HCT116 (cell line): ENCODE measurements at regions not wholly inside any gene's neighbourhood (a gene's known extent, or its start where the extent isn't known, plus 50 kb on each side); places are given as distances from the start of the nearest gene placed in this dataset.
"Not testable (repeated sequence)": the region's sequence is repeated elsewhere in the genome, so short reads cannot be mapped to it uniquely, and the experiment has no call there.

Experiments
- ATAC-seq: fragments of 200-7000 bp; cut with Tn5 transposase; 2 replicates; pipeline ENCODE4 v1.9.1; 2020; ENCODE audit warnings: mild to moderate bottlenecking, moderate library complexity
- BruUV-seq: library from RNA; stranded (reverse); fragments of 400-500 nt; replicated peaks from 2 replicates; lab custom pipeline; 2021; lab: Mats Ljungman, UMichigan
- CTCF ChIA-PET: fragments of 300-600 bp; sonication (Branson Sonifier 250); formaldehyde crosslinking; loops from one replicate; lab custom pipeline; 2021; ENCODE audit warnings: antibody characterized with exemption; lab: Charles Lee
- POLR2A ChIA-PET: fragments of 300-600, 350-600 bp; sonication (Branson Sonifier 250); formaldehyde crosslinking; loops from one replicate; lab custom pipeline; 2021; ENCODE audit warnings: antibody characterized with exemption; lab: Charles Lee
- RAD21 ChIA-PET, 2 experiments: fragments of 300-600 bp; sonication (Branson Sonifier 250); formaldehyde crosslinking; loops; one replicate each; lab custom pipeline; 2023; ENCODE audit warnings: low total read pairs in 2 of 2; ENCODE audit not compliant: uncharacterized antibody in 2 of 2, unreplicated experiment in 2 of 2, low non-redundant PET in 1 of 2; lab: Charles Lee
- DNase-seq: peaks from one replicate; pipeline ENCODE4 v3.0.0-alpha.2; 2010; ENCODE audit warnings: low read depth, low spot score
- H2AFZ ChIP-seq: fragments of 200-600 bp; shearing (Covaris generic), sonication (generic); 2 replicates; pipeline ENCODE4 v1.6.1; 2017; ENCODE audit warnings: low read depth, mixed run types, mixed read lengths, antibody characterized with exemption, low read length; ENCODE audit not compliant: poor library complexity, severe bottlenecking
- H3K27ac ChIP-seq: 2 replicates; pipeline ENCODE4 v1.5.1; 2012; ENCODE audit warnings: low read depth, low read length
- H3K27me3 ChIP-seq: fragments of 200-600 bp; sonication (generic); 2 replicates; pipeline ENCODE4 v1.6.1; 2016; ENCODE audit warnings: mixed run types, low read length, mixed read lengths; ENCODE audit not compliant: insufficient read depth
- H3K36me3 ChIP-seq, 2 experiments: fragments of 200-500 bp in 1 of 2; fragments of 200-600 bp in 1 of 2; sonication (Bioruptor generic) in 1 of 2; sonication (generic) in 1 of 2; 2 replicates each; pipeline versions ENCODE4 v1.5.1 to v1.6.1; 2014 to 2016; ENCODE audit warnings: low read length in 2 of 2, inconsistent platforms in 1 of 2, mixed read lengths in 1 of 2, mixed run types in 1 of 2; ENCODE audit not compliant: insufficient read depth in 2 of 2, control insufficient read depth in 1 of 2
- H3K4me1 ChIP-seq, 2 experiments: fragments of 200-600 bp in 1 of 2; sonication (generic) in 1 of 2; 2 replicates each; pipeline versions ENCODE4 v1.5.1 to v1.6.1; 2012 to 2017; ENCODE audit warnings: low read length in 2 of 2, inconsistent platforms in 1 of 2, mild to moderate bottlenecking in 1 of 2, mixed read lengths in 1 of 2, mixed run types in 1 of 2, moderate library complexity in 1 of 2; ENCODE audit not compliant: insufficient read depth in 2 of 2, control insufficient read depth in 1 of 2
- H3K4me2 ChIP-seq: fragments of 200-600 bp; sonication (generic); 2 replicates; pipeline ENCODE4 v1.6.1; 2017; ENCODE audit warnings: mixed run types, low read length, mixed read lengths
- H3K4me3 ChIP-seq, 2 experiments: fragments of 200-600 bp in 1 of 2; sonication (generic) in 1 of 2; replicated peaks in 1 of 2; 2 replicates each; pipeline ENCODE4 v1.5.1; 2011 to 2016; ENCODE audit warnings: low read length in 2 of 2, control low read depth in 1 of 2, low read depth in 1 of 2, mild to moderate bottlenecking in 1 of 2, mixed read lengths in 1 of 2, mixed run types in 1 of 2
- H3K79me2 ChIP-seq: fragments of 200-600 bp; sonication (generic); 2 replicates; pipeline ENCODE4 v1.6.1; 2017; ENCODE audit warnings: mild to moderate bottlenecking, mixed run types, low read length, moderate library complexity, mixed read lengths; ENCODE audit not compliant: insufficient read depth
- H3K9ac ChIP-seq: fragments of 200-600 bp; sonication (generic); 2 replicates; pipeline ENCODE4 v1.6.1; 2016; ENCODE audit warnings: low read length, mixed read lengths
- H3K9me2 ChIP-seq: fragments of 200-600 bp; sonication (generic), shearing (Covaris generic); 2 replicates; pipeline ENCODE4 v1.6.1; 2017; ENCODE audit warnings: mixed run types, mild to moderate bottlenecking, moderate library complexity; ENCODE audit not compliant: insufficient read depth
- H3K9me3 ChIP-seq, 2 experiments: fragments of 200-500 bp in 1 of 2; fragments of 200-600 bp in 1 of 2; sonication (Bioruptor generic) in 1 of 2; sonication (generic) in 1 of 2; 2 replicates each; pipeline ENCODE4 v1.6.1; 2014 to 2017; ENCODE audit warnings: low read length in 2 of 2, mixed read lengths in 2 of 2, inconsistent platforms in 1 of 2, low read depth in 1 of 2, mild to moderate bottlenecking in 1 of 2, mixed run types in 1 of 2, moderate library complexity in 1 of 2; ENCODE audit not compliant: control insufficient read depth in 1 of 2, insufficient read depth in 1 of 2
- H4K20me1 ChIP-seq: fragments of 200-600 bp; sonication (generic), shearing (Covaris generic); 2 replicates; pipeline ENCODE4 v1.6.1; 2017; ENCODE audit warnings: mixed run types, mild to moderate bottlenecking, moderate library complexity; ENCODE audit not compliant: insufficient read depth
- CBX3 ChIP-seq: IDR thresholded peaks from 2 replicates; pipeline ENCODE4 v1.6.1; 2012; ENCODE audit warnings: low read depth
- CTCF ChIP-seq, 3 experiments: fragments of 200-600 bp in 1 of 3; sonication (generic) in 1 of 3; IDR thresholded peaks in 2 of 3; conservative IDR thresholded peaks in 1 of 3; 2 replicates each; pipeline ENCODE4 v1.5.1; 2012 to 2017; ENCODE audit warnings: low read depth in 2 of 3, low read length in 2 of 3, antibody characterized with exemption in 1 of 3, borderline replicate concordance in 1 of 3, control low read depth in 1 of 3, mild to moderate bottlenecking in 1 of 3, mixed read lengths in 1 of 3, mixed run types in 1 of 3, moderate library complexity in 1 of 3; ENCODE audit not compliant: insufficient read depth in 1 of 3
- ELF1 ChIP-seq: IDR thresholded peaks from 2 replicates; pipeline ENCODE4 v1.6.1; 2012; ENCODE audit warnings: low read depth, borderline replicate concordance
- MAX ChIP-seq: IDR thresholded peaks from 2 replicates; pipeline ENCODE4 v1.6.1; 2012
- RAD21 ChIP-seq: IDR thresholded peaks from 2 replicates; pipeline ENCODE4 v1.6.1; 2012; ENCODE audit warnings: low read depth, mild to moderate bottlenecking
- SIN3A ChIP-seq: IDR thresholded peaks from 2 replicates; pipeline ENCODE4 v1.6.1; 2012; ENCODE audit warnings: low read depth
- YY1 ChIP-seq: IDR thresholded peaks from 2 replicates; pipeline ENCODE4 v1.6.1; 2011; ENCODE audit warnings: low read length, low read depth, moderate library complexity, mild to moderate bottlenecking; ENCODE audit not compliant: insufficient replicate concordance; ENCODE audit errors: extremely low read depth
- ZBTB33 ChIP-seq: IDR thresholded peaks from 2 replicates; pipeline ENCODE4 v1.6.1; 2011; ENCODE audit warnings: mild to moderate bottlenecking, low read length, moderate library complexity; ENCODE audit not compliant: insufficient replicate concordance; ENCODE audit errors: extremely low read depth
- intact Hi-C: fragments of 100-400 bp; cut with micrococcal nuclease; formaldehyde crosslinking; loops from 2 replicates; pipeline ENCODE4 v1.10.0; 2022

- no peak overlapping the region for H3K9ac ChIP-seq
- POLR2A ChIA-PET: no interaction called here
- DNase-seq (no peak), ATAC-seq (no peak)
- H3K79me2 ChIP-seq: no peaks in the 10 kb centered on the region
- H4K20me1 ChIP-seq: no peaks in the 10 kb centered on the region
- no peak overlapping the region for H3K4me2 ChIP-seq
- no peak overlapping the region for H2AFZ ChIP-seq
- RAD21 ChIA-PET: no interaction called here
- H3K9me2 ChIP-seq: no peaks in the 10 kb centered on the region
- CTCF ChIA-PET: no interaction called here
- no peaks in the 10 kb centered on the region for H3K9me3 ChIP-seq
- no TSS peak for BruUV-seq
- H3K27ac ChIP-seq: no peak overlapping the region
- H3K36me3 ChIP-seq: no peaks in the 10 kb centered on the region
- intact Hi-C loops: no loop called here
- no peaks in the 10 kb centered on the region for H3K4me1 ChIP-seq
- TF ChIP-seq RAD21 (no peak), CTCF (IDR thresholded peaks at IDR 0.05 in 2 of 3, conservative IDR thresholded peaks at IDR 0.05 in 1 of 3; ENCODE audit: borderline replicate concordance in 1 of 3, insufficient read depth in 1 of 3, low read depth in 2 of 3, low read length in 2 of 3) (no peak), CBX3 (no peak), ELF1 (no peak), YY1 (no peak), SIN3A (no peak), ZBTB33 (no peak), MAX (no peak)
- no peaks in the 10 kb centered on the region for H3K27me3 ChIP-seq
- H3K4me3 ChIP-seq: no peak overlapping the region
Measured at GRCh38 chr20:12949429-12949980, 59.3 kb upstream of the SPTLC3 start.

GRCh38 chr20:12954254-12954653, 54.5 kb upstream of the SPTLC3 start:
- DNase-seq, H3K9me2 ChIP-seq, RAD21 ChIA-PET, intact Hi-C loops, POLR2A ChIA-PET, H3K27me3 ChIP-seq, H3K9me3 ChIP-seq, H3K27ac ChIP-seq, ATAC-seq, BruUV-seq, H3K36me3 ChIP-seq, H3K9ac ChIP-seq, H3K4me3 ChIP-seq, CTCF ChIA-PET, H4K20me1 ChIP-seq, H3K79me2 ChIP-seq, H3K4me1 ChIP-seq, H3K4me2 ChIP-seq, H2AFZ ChIP-seq: not testable (repeated sequence)
